ENCODE measurements at regions not wholly inside any gene's neighbourhood (a gene's known extent, or its start where the extent isn't known, plus 50 kb on each side); places are given as distances from the start of the nearest gene placed in this dataset.
"Not testable (repeated sequence)": the region's sequence is repeated elsewhere in the genome, so short reads cannot be mapped to it uniquely, and the experiment has no call there.

DNA sequence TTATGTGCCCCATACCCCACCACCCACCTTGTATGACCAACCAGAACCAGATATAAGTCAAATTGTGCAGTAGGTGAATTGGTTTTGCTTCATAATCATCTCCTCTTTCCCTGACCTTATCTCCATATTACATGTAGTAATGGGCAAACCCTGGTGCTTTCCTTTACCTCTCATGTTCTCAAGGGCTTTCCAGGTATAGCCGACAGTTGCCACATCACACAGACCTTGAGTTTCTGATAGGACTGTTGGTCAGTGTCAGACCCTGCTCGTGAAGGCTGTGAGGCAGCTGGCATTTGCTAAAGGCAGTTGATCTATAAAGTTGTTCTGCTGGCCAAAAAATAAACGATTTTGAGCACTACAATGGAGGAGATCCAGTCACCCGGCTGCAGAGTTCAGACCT, 145.9 kb downstream of the ALX1 start:
- no peak for DNase-seq

DNA sequence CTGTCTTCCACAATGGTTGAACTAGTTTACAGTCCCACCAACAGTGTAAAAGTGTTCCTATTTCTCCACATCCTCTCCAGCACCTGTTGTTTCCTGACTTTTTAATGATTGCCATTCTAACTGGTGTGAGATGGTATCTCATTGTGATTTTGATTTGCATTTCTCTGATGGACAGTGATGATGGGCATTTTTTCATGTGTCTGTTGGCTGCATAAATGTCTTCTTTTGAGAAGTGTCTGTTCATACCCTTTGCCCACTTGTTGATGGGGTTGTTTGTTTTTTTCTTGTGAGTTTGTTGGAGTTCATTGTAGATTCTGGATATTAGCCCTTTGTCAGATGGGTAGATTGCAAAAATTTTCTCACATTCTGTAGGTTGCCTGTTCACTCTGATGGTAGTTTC, 153.1 kb downstream of the ALX1 start:
- DNase-seq = not testable (repeated sequence)

DNA sequence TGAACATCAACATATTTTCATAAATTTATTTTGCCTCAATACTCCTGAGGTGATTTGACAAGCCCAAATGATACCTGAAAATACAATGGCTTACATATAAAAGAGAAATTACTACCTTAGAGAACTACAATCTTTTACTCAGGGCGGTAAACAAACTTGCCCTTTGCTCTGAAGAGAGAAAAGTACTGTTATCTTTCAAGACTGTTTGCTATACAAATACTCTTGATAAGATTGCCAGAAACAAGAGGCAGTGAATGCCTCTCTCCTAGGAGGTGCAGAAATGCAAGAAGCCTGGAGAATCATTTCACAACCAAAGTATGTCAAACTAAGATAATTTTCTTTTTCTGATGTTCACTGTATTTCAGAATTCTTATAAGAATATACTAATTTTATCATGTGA, 160.3 kb downstream of the ALX1 start:
- DNase-seq = no peak

DNA sequence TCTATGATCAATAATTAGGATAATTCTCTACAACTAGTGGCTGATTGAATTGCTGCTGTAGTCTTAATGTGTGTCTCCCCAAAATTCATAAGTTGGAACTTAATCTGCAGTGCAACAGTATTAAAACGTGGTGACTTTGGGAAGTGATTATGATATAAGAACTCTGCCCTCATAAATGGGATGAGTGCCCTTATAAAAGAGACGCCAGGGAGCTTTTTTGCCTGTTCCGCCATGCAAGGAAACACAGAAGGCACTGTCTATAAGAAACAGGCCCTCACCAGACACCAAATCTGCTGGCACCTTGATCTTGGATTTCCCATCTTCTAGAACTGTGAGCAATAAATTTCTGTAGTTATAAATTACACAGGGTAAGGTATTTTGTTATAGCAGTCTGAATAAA, 161.0 kb downstream of the ALX1 start:
- no peak for DNase-seq

DNA sequence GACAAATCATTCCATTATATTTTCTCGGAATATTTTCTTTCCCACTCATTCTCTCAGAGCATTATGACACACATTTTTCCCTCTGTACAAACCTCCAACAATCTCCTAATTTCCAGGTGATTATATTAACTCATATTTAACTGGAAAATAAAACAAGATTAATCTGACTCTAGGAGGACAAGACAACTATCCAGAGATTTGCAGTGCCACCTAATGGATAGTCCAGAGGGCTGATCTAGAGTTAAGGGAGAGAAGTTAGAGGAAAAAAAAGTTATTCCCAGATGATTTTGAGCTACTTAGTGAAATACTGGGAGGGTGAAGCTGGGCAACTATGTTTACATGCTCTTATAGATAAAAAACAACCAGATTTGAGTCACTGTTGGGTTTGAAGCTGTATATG, 161.7 kb downstream of the ALX1 start:
- DNase-seq = no peak

DNA sequence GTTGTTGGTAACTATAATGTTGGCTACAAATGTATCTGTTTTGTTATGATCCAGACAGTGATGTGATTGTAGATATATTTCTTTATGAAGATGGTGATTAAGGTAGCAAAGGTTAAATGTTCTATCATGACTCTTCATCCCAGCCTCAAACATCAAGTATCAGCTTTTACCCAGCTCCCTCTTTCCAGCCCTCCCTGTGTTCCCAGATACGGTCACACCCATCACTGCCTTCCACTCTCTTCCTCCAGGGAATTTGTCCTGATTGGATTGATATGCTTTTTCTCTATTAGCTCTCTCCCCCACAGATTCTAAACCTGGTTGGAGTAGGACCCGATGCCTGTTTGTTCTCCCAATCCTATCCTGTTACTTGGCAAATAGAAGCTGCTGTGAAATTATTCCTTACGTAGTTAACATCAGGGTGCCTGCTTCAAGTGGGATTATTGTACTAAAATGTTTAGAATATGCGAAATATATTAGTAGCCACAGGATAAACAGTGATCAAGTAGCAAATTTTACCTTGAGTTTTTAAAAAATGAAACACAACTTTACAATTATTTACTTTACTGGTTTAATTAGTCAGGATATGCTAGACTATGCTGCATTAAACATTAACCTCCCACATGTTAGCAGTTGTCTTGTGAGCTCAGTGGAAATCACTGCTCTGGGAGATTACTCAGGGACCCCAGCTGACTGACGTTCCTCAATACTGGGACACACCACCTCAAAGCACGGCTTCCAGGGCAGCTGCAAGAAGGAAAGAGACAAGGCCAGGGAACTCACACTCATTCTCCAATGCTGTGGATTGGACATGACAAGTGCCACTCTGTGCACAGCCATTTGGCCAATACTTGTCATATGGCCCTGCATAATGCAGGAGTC, 165.3 kb downstream of the ALX1 start:
- DNase-seq = no peak

DNA sequence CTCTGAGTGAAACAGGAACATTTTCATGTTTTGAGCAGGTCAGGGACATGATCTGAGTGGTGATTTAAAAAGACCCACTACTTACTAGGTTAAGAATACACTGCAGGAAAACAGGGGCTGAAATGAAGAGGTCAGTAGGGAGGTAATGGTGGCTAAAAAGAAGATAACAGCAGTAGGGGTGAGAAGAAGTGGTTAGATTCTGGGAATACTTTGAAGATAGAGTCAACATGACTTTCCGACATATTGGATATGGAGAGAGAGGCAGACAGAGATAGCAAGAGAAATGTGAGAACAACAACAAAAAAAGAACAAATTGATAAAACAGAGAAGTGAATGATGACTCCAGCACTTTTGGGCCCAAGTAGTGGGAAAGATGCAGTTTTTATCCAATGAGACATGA, 168.0 kb downstream of the ALX1 start:
- DNase-seq = no peak

DNA sequence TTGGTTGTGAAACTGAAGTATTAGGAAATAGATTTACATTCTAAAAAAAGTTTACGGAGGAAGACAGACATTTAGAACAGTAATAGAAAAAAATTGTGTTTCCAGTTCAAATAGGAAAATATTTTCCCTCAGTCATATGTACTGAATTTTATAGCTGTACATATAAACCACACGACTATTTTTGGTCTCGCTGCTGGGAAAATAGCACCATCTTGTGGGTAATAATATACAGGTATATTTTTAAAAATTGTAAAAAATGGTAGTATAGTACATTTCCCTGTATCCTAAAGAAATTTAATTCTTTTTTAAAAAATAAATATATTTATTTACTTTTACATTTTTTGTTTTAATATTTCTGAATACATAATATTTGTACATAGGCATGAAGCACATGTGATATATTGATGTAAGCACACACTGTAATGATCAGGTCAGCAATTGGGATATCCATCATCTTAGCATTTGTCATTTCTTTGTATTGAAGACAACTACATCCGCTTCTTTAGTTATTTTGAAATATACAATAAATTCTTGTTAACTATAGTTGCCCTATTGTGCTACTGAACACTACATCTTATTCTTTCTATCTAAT, 168.6 kb downstream of the ALX1 start:
- DNase-seq = no peak

DNA sequence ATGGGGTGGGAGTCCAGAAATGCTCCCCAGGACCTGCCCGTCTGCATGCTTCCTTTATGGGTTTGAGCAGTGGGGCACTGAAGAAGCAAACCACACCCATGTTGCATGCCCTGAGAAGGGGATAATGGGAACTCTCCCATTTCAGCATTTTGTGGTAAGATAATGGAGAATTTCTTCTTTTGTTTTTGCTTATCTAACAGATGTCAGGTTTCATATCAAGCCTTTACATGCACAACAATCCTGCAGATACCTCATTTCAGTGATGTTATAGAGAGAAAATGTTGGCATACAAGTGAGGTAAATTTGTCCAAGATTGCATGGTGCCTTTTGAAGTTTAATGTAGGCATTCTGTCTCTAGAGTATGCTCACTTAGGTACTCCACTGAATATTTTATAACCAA, 177.0 kb downstream of the ALX1 start:
- DNase-seq = no peak

DNA sequence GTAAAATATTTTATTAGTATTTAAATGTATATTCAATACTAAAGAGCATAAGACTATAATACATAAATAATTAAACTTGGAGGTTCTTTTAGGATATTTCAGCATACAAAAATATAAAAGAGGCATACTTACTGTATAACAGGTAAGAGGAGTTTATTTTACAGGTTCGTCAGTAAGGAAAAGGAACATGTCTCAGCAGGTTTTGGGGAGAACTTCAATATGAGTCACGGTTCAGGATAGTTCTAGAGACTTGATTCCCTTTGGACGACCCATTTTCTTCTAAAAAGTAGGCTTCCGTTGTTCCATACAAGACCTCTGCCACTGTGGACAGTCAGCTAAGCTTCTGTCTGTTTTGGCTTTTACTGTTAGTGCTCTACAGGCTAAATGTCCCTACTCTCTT, 181.1 kb downstream of the ALX1 start:
- no peak for DNase-seq

DNA sequence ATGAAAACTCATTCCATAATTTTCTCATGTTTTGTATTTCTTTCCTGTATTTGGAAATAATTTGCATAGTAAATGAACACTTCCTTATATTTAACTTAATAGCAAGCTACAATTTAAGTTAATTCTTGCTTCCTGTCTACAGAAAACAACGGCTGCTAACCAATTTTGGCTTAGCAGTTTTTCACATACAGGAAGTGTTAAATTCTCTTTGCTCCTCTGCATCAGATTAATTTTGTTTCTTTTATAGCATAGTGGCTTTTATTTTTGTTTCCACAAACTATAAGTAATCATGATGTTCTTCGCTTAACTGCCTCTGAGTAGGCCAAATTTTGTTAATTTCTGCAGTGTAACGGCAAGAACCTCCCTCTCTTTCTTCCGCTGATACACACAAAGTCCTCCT, 182.9 kb downstream of the ALX1 start:
- DNase-seq = no peak

DNA sequence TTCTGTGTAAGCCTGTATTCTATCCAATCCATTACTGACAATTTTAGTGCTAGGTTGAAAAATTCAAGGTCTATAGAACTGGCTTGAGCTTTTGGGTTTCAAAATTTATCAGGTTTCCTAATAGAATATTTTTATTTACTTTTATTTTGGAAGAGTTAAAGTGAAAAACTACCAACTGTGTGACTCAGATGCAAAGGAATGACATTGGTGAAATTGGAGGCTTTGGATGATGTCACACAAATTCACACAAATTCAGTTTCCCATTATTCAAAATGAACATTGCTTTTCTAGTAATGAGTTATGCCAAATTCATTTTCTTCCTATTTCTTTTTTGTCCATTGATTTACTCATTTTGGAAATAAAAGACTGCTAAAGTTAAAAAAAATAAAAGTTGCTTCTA, 186.9 kb downstream of the ALX1 start:
- DNase-seq = no peak

DNA sequence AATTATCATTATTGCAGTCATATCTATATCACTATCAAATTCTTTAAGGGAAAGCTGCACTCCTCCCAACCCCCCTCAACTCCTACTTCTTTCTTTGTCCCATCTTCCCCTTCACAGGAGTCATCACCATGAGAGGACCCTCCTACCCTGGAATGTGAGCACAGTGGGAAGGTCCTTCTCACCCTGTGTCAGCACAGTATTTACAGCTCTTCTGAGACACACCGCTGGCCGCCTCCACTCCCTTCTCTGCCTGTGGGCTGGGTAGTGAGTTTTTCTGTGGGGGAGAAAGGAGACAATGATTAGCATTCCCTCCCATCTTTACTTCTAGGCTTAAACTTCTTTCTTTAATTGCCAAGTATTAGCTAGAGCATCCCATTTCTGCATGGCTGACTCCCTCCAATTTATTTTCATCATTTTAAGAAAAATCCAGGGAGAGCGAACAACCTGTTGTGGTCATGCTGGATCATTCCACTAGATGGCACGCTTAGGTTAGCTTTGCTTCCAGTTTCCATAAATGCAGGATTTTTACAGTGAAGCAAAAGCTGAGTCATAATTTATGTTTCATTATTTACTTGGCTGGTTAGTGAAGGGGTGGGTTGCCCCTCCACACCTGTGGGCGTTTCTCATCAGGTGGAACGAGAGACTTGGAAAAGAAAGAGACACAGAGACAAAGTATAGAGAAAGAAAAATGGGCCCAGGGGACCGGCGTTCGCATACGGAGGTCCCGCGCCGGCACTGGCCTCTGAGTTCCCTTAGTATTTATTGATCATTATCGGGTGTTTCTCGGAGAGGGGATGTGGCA, 188.5 kb downstream of the ALX1 start:
- no peak for DNase-seq

DNA sequence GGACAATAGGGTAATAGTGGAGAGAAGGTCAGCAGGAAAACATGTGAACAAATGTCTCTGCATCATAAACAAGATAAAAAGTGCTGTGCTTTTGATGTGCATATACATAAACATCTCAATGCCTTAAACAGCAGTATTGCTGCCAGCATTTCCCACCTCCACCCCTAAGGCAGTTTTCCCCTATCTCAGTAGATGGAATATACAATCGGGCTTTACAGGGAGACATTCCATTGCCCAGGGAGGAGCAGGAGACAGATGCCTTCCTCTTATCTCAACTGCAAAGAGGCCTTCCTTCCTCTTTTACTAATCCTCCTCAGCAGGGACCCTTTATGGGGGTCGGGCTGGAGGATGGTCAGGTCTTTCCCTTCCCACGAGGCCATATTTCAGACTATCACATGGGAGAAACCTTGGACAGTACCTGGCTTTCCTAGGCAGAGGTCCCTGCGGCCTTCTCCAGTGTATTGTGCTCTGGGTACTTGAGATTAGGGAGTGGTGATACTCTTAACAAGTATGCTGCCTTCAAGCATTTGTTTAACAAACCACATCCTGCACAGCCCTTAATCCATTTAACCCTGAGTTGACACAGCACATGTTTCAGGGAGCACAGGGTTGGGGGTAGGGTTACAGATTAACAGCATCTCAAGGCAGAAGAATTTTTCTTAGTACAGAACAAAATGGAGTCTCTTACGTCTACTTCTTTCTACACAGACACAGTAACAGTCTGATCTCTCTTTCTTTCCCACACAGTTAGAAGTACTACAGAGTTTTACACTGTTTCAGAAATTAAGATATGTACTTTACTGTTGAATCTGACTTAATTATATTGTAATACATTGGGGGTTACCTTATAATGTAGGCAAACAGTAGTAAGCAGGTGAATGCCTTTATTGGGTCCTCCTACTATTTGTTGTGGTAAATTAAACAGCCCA, 189.4 kb downstream of the ALX1 start:
- not testable (repeated sequence) for DNase-seq

DNA sequence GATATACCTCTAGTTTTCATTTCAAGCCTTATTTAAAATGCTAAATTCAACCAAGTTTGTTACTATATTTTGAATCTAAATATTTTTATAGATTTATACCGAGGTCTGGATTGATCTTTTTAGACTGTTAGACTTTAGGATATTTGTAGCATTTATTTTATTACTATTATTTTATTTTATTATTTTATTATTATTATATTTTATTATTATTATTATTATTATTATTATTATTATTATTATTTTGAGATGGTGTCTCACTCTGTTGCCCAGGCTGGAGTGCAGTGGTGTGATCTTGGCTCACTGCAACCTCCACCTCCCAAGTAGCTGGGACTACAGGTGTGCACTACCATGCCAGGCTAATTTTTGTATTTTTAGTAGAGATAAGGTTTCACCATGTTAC, 195.3 kb downstream of the ALX1 start:
- not testable (repeated sequence) for DNase-seq

DNA sequence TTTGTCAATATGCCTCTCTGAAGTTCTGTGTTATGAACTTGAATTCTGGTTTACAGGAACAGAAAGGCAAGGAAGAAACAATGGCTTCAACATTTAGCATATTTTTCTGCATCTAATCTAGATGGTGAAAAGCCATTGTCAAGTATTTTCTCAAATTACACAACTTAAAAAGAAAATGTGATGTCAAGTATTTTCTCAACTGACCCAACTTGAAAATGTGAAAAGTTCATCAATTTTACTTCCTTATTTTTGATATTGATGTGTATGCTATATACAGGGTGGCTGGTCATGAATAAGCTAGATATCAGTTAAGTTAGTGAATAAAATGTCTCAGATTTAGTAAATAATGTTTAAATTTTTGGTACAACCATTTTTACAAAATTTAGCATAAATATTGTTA, 196.7 kb downstream of the ALX1 start:
- DNase-seq = no peak

DNA sequence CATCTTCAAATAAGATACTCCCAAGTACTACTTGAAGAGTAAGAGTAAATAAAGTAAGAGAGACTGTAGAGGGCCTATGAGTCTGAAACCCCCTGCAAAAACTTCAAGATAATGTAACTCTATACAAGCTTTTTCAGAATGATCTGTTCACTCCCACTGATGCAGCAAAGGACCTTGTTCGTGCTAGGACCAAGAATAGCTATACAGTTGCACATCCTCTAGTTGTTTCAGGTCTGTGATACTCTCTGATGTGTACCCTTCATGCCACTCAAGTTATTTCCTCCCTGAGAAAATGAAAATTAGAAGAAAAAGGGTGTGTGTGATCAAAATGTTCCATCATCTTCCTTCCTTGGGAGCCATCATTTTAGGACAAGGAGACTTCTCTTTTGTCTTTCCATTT, 204.4 kb downstream of the ALX1 start:
- no peak for DNase-seq

DNA sequence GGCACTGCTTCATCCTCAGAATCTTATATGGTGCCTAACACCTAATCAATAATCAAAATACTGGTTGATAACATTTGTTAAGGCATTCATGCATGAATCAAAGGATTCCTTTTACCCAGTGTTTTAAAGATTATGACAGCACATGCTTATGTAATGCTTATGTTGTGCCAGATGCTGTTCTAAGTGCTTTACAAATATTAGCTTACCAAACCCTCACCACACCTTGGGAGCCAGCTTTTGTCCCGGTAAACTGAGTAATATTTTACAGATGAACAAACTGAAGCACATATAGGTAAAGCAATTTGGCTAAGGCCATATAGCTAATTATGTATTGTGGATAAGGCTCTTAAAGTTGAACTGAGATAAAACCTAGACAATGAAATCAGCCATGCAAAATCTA, 209.2 kb downstream of the ALX1 start:
- no peak for DNase-seq

DNA sequence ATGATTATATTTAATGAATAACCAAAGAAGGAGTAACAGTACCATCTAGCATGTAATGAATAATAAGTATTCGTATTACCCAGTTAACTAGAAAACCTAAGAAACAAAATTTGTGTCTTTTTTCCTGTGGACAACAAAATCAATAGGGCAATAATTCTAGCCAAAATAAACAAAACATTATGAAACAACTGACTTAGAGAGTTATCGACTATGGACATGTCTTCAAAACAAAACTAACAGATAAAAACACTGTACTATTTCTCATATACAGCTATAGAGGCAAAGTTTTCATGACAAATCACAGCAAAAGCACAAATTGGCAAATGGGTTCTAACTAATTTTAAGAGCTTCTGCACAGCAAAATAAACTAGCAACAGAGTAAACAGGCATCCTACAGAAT, 224.1 kb downstream of the ALX1 start:
- no peak for DNase-seq

DNA sequence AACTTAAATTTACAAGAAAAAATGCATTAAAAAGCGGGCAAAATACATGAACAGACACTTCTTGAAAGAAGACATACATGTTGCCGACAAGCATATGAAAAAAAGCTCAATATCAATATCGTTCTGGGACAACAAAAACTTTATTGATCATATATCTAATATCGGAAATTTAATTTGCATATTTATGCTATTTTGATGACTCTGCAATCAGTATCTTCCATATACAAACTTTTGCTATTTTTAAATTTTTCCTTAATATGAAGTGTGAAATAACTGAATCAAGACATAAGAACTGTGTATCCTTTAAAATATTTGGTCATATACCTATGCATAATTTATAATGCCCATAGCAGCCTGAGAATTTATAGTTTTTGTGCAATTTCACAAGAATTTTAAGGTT, 224.6 kb downstream of the ALX1 start:
- DNase-seq = no peak

DNA sequence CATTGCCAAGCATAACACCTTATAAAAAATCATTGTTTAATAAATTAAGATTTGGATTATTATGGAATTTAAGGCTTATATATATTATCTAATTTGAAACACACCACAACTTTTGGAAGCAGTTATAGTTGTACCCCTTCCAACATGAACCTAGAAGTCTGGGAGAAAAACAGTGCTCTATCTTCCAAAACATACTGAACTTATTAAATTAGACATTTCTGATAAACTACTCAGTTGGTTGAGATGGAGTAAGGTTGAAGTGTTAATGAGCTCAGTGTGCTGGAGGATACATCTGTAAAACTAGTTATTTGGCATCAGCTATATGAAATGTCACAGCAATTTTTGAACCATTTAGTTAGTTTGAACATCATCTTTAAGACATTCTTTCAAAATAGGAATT, 227.4 kb downstream of the ALX1 start:
- no peak for DNase-seq

DNA sequence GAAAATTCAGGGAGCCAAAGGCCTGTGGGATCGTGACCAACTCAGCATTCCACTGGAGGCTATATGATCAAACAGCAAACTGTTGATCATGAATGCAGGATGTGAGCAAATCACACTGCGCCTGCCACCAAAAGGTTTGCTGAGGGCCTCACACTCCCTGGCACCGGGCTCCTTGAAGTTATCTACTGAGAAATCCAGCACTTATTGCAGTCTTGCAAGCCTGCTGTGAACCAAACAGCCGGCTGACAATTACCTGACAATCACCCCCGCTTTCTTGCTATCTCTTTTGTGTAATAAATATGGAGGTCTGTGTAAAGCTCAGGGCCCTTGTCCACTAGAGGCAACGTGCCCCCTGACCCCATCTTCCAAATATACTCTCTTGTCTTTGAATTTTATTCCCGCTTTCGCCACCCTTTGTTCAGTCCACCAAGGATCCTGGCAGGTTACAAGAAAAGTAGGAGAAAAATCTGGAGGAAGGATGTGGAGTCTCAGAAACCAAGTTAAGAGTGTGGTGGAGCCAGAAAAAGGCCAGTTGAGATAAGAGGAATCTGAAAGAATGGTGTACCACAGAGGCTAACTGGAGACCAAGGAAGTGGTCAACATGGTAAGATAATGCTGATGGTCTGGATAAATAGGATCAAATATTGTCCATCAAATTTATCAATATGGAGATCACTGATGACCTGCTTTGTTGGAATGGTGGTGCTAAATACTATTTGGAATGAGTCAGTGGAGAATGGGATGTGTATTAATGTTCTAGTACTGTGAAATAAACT, 229.2 kb downstream of the ALX1 start:
- DNase-seq = no peak
